Mammary epithelial cell (primary cell): ENCODE measurements at regions not wholly inside any gene's neighbourhood (a gene's known extent, or its start where the extent isn't known, plus 50 kb on each side); places are given as distances from the start of the nearest gene placed in this dataset.

ENCODE experiments used
- CTCF ChIP-seq, 2 donors: IDR thresholded peaks in 1 of 2; conservative IDR thresholded peaks in 1 of 2; 2 replicates each; pipeline ENCODE4 v1.5.1; 2011 to 2012; ENCODE audit warnings: inconsistent platforms in 2 of 2, low read length in 2 of 2, mild to moderate bottlenecking in 2 of 2, control low read depth in 1 of 2, low read depth in 1 of 2; ENCODE audit not compliant: insufficient read depth in 1 of 2; ENCODE audit errors: extremely low read depth in 1 of 2
- EZH2 ChIP-seq: IDR thresholded peaks from 2 replicates; pipeline ENCODE4 v1.6.1; 2012; ENCODE audit warnings: low read length, inconsistent platforms, borderline replicate concordance

GRCh38 chr5:175131432-175131831, 312.6 kb downstream of the DRD1 start:
- TF ChIP-seq CTCF (conservative IDR thresholded peaks at IDR 0.05 in 1 of 2, IDR thresholded peaks at IDR 0.05 in 1 of 2; ENCODE audit: extremely low read depth in 1 of 2, insufficient read depth in 1 of 2, low read depth in 1 of 2, low read length in 2 of 2) (no peak), EZH2 (no peak)
